ENCODE measurements at regions not wholly inside any gene's neighbourhood (a gene's known extent, or its start where the extent isn't known, plus 50 kb on each side); places are given as distances from the start of the nearest gene placed in this dataset.

GRCh38 chr5:111572561-111572960 lies 60.2 kb upstream of the STARD4 start:
- DNase-seq, result no peak

- DNase-seq, result no peak
These were observed 50.9 kb upstream of the STARD4 start for GRCh38 chr5:111563031-111563822.

GRCh38 chr5:111562561-111562960 lies 50.2 kb upstream of the STARD4 start:
- no peak for DNase-seq
